ENCODE measurements at regions not wholly inside any gene's neighbourhood (a gene's known extent, or its start where the extent isn't known, plus 50 kb on each side); places are given as distances from the start of the nearest gene placed in this dataset.

DNA sequence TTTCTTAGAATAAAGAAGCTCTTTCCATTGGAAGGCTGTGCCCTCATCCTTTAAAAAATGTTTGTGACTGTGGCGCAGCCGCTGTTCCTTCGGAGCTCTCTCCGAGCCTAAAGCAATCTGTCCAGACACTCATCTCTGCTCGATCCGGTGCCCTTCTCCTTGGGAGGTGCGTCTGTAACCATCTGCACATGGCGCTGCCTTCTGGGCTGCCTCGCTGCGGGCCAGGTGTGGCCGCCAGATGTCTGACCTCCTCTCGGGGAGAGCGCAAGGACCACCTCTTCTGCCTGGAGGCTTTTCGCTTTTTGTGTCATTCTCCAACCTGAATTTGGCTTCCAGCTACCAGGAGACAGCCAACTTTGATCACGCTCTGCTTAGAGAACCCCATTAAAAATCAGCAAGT is 153.4 kb upstream of the PTCH1 start:
- no peak for DNase-seq (ENCODE audit: low spot score)

DNA sequence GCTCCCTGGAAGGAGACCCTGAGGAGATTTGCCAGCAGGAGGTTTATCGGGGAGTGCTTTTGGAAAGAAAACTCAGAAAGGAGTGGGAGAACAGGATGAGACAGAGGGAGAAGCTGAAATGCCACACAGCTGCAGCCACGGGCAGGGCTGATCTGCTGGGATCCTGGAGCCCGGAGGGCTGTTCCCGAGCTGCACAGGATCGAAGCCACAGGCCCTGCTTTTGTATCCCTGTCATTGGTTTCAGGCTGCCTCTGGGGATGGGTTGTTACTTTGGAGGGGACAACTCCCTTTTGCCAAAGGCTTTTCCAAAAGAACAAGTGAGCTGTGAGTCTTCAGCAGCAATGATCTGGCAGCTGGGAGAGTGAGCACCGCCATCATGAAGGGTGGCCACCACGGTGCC is 152.5 kb upstream of the PTCH1 start:
- DNase-seq (ENCODE audit: low spot score) = no peak

DNA sequence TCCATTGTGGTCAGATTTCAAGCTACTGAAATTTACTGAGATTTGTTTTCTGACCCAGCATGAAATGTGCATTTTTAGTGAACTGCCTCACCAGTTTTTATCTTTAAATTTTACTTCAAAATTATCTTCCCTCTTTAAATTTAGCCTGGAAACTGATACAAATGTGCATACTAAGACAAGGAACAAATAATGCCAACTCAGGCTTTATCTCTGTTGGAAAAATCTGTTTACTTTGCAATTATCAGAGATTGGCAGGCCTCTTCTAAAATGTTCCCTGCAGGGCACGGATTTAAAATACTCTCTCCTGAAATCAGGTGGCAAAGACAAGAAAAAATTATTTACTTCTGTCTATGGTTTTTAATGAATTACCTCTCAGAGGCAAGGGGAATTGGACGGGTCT is 151.0 kb upstream of the PTCH1 start:
- no peak for DNase-seq (ENCODE audit: low spot score)

DNA sequence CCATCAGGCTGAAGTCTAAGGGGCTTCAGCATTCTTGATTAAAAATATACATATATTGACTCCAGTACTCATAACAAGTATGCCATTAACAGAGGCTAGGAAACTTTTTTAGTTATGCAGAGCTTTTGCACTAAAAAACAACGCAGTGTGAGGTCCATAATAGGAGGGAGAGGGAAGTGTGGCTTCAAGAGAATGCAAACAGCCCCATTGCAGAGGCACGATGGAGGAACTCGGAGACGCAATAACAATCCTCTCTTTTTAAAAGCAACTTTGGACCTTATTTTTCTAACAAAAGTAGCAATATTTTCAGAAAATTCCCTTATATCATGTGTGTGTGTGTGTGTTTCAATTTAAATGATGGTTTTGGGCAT is 150.0 kb upstream of the PTCH1 start:
- no peak for DNase-seq (ENCODE audit: low spot score)

DNA sequence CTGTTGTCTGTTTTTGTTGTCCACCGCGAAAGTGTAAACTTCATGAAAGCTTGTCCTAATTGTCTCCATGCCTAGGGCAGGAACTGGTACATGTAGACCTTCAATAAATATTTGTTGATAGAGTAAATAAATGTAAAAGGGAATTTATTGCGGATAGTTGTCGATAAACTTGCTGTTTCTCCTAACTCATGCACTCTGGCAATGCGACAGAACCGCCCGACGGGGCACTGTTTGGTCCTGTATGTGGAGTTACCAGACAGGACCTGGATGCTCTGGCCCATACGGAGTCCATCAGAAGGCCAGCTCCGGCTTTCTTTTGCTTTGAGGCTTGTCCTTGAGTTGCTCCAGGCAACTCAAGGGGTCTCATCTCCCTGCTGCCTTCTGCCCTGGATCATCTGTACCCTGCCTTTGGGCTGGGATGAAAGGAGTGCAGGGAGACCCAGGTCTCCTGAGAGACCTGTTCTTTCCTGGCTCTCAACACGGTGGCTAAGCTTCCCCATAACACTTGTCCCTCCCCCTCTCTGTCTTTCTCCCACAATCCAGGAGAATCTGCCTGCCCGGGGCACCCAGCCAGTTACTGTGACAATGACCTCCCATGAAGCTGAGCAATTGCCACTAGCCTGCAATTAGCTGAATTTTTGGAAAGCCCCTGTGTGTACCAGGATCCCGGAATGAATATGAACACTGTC is 149.5 kb upstream of the PTCH1 start:
- no peak for DNase-seq (ENCODE audit: low spot score)

DNA sequence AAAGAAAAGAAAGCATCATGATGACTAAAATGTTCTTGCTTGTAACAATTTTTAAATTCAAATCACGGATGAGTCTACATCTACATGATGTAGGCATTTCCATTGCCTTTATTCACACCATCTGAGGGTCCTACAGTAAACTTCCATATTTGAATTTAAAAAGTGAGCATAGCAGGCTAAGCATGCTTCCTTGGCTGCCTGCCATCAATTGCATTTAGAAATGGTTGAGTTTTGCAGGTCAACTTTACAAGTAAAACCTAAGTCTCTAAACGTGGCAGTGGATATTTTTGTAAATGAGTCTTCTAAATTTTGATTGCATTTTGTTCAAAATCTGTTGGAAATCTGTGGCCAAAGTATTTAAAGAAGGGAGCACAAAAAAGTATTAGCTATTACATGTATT is 136.5 kb upstream of the PTCH1 start:
- no peak for DNase-seq (ENCODE audit: low spot score)

DNA sequence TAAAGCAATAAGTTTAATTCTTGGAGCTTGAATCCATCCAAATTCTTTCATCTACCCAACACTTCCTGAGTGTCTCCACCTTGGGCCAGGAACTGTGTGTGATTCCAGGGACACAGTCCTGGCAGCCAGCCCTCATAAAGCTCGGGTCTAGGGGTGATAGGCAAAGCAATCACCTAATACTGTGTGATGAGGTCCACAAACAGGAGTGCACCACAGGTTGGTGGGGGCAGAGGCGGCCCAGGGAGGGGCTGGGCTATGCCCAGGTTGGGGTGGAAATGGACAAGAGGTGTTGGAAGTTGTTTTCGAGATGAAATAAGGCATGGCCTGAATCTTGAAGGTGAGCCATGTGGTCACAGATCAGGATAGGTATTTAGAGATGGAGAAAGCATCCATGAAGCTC is 133.9 kb upstream of the PTCH1 start:
- DNase-seq (ENCODE audit: low spot score) = no peak

DNA sequence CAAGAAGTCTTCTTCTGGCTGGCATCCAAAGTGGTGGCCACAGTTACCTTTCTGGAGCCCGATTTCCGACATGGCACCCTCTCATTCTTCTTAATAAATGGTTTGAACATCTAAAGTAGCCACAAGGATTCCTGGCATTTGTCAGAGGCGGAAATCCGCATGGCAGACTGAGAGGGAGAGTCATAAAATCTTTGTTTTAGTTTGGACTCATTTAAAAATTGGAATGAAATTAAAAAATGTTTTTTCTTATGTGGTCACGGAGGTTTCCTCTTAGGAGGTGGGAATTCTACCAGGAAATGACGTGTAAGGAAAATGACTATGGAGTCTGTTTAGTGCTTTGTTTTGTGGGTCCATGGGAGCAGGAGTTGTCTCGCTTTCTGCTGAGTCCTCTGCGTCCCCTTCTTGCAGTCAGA is 133.0 kb upstream of the PTCH1 start:
- DNase-seq (ENCODE audit: low spot score) = no peak

DNA sequence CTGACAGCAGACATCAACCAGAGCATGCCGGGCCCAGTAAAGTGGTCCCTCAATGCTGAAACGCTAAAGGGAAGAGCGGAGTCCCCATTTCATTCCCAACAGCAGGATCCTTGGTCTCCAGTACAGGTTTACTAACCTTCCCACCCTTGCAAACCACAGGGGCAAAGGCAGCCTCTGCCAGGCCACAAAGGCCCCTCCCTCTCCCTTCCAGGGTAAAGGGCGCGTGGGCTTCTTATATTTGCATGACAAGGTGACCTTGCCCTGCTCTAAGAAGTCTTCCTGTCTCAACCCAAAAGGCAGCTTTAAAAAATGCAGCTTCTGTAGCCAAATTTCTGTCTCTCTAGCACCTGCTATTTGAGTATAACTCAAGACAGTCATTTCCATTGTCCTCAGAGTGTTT is 131.5 kb upstream of the PTCH1 start:
- DNase-seq (ENCODE audit: low spot score) = no peak

DNA sequence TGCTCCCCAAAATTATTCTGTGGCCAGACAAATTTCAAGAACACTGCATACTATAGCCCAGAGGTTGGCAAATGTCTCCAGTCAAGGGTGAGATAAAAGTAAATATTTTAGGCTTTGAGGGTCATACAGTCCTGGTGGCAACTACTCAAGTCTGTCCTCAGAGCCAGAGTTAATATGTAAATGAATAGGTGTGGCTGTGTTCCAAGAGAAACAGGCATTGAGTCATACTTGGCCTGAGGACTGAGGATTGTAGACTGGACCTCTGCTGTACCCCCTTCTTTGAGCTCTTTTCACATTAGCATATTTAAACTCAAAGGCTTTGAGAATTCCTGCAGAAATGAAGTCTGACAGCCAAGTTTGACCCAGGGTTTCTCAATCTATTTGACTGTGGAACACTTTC is 129.2 kb upstream of the PTCH1 start:
- no peak for DNase-seq (ENCODE audit: low spot score)

DNA sequence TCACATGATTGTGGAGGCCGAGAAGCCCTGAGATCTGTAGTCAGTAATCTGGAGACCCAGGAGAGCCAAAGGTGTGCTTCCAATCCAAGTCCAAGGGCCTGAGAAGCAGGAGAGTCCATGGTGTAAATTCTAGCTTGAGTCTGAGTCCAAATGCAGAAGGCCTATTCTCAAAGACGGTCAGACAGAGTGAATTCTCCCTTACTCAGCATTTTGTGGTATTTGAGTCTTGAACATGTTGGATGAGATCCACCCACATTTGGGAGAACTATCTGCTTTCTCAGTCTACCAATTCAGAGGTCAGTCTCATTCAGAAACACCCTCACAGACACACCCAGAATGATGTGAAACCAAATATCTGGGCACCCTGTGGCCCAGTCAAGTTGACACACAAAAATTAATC is 128.8 kb upstream of the PTCH1 start:
- DNase-seq (ENCODE audit: low spot score) = no peak

DNA sequence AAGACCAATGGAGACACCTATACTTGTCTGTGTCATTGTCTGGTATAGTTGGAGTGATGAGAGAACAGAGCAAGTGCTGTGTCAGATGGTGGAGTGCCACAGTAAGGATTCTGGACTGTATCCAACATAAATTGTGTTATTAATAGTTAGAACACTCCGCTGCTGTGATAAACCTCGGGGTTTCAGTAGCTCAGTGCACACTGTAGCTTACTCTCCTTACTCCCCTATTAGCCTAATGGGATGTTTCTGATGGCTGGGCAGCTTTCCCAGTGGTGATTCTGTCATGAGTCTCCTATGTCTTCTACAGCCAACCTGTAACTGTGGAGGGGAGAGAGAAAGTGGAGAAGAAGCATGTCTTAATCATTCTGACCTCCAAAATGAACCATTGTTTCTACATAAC is 127.6 kb upstream of the PTCH1 start:
- no peak for DNase-seq (ENCODE audit: low spot score)

DNA sequence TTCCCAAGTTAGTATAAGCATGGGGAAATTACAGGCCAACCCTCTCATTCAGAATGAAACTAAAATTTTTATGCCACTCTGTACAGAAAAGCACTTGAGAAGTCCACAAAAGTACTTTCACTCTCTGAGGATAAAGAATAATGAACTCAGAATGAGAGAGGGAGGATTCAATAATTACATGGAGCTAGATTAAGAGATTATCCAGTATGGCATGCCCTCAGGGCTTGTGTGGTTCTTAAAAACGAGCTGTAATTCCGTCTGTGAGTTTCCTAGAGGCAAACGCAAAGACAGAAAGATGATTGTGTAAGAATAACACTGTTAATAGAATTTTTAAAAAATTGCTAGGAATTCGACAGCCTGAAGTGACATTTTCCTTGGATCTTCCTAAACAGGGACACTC is 126.8 kb upstream of the PTCH1 start:
- no peak for DNase-seq (ENCODE audit: low spot score)

DNA sequence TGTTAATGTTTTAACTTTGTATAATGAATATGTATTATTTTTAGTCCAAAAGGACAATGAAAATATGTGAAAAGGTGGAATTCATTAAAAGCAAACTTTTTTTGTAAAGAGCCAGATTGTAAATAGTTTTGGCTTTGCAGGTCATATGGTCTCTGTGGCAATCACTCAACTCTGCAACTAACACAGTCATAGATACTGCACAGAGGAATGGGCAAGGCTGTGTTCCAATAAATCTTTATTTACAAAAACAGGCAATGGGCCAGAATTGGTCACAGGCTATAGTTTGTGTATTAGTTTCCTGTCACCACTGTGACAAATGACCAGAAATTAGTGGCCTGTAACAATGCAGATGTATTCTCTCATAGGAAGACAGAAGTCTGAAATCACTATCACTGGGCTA is 125.4 kb upstream of the PTCH1 start:
- no peak for DNase-seq (ENCODE audit: low spot score)

DNA sequence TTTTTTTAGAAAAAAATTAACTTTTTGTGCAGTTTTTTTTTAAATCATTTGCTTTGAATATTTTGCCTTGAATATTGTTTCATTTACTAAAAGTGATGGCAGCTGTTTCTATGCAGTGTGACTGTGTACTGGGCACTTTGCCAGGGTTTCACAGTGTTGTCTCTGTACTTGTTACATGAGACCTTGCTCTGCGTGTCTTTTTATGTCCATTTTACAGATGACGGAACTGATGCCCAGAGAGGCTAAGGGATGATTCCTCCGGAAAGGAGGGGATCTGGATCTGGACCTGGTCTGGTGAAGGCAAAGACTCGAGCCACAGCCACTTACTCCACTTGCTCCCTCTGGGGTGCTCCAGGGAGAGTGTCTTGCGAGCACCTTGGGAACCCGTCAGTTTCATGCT is 124.8 kb upstream of the PTCH1 start:
- DNase-seq (ENCODE audit: low spot score) = no peak

DNA sequence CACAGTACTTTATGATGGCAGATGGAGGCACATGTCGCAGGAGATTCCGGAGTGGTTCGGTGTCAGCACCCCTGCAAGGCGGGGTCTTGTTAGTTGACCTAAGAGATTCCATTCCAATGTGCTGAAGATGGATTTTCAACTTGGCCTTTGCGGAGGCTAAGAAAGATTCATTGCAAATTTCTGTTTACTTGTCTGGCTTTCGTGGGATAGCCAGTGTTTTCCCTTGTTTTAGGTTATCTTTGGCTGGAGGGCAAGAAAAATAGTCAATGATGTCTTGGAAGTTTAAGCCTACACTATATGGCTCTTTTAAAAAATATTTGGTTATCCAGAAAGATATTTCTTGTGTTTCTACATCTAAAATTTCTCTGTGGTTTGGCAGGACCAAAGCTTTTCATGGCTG is 123.6 kb upstream of the PTCH1 start:
- no peak for DNase-seq (ENCODE audit: low spot score)

DNA sequence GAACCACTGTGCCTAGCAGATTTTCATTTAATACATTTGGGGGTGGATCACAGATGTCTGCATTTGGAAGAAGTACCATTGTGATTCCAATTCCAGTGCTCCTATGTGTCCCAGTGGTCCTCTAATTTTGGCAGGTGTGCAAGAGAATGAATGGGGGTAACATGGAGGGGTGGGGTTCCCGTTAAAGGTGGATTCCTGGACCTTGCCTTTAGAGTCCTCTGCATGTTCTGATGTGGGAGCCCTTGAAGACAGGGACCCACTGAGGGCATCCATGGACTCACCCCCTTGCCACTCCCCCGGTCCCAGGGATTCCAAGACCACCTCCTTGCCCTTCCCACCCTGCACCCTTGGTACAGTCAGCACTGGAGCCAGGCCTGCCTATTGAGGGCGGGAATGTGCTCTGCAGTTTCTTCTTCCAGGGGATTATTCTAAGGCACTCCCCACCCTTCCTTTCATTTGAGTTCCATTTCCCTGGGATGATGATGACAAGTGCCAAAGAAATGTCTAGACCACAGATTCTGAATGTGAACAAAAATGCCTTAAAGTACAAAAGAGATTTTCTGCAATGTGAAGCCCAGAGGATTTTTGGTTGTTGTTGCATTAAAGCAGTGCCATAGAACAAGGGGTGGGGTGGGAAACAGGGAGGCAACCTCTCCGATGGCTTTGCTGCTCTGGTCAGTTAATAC is 119.4 kb upstream of the PTCH1 start:
- no peak for DNase-seq (ENCODE audit: low spot score)

DNA sequence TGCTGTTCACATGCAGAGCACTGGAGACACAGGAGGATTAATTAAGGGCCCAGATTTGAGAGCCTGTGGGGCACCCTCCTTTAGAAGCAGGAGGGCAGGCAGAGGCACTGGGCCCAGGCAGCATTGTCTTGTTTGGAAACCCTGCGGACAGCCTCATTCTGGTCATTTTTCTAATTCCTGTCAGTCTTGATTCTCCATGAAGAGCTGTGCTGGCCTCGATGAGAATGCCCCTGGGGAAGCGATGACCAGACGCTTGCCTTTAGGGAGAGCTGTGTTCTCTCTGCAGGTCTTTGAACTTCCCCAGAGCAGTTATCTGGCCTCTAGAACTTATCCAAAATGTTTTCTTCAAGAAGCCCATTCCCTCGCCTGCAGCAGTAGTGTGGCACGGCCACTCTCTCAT is 117.8 kb upstream of the PTCH1 start:
- DNase-seq (ENCODE audit: low spot score) = no peak

DNA sequence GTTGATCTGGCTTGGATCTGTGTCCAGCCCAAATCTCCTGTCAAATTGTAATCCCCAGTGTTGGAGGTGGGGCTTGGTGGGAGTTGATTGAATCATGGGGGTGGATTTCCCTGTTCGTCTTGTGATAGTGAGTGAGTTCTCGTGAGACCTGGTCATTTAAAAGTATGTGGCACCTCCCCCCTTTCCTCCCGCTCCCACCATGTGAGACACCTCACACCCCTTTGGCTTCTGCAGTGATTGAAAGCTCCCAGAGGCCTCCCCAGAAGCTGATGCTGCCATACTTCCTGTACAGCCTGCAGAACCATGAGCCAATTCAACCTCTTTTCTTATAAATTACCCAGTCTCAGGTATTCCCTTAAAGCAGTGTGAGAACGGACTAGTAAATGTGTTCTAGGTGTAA is 117.3 kb upstream of the PTCH1 start:
- no peak for DNase-seq (ENCODE audit: low spot score)

DNA sequence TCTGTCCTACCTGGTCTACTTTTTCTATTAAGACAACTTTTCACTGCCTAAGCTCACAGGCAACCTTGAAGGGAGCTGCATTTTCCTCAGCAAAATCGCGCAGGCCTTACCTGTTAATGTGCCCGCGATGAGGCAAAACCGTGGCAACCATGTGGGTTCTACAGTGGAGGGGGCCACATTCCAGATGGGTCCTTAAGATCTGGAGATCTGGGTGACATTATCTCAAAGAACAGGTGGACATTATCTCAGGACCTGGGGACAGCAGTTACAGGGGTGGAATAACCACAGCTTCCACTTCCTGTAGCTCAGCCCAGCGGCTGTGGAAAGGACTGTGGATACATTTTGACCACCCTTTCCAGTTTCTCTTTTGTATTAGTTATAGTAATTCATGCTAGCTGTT is 112.8 kb upstream of the PTCH1 start:
- no peak for DNase-seq (ENCODE audit: low spot score)

DNA sequence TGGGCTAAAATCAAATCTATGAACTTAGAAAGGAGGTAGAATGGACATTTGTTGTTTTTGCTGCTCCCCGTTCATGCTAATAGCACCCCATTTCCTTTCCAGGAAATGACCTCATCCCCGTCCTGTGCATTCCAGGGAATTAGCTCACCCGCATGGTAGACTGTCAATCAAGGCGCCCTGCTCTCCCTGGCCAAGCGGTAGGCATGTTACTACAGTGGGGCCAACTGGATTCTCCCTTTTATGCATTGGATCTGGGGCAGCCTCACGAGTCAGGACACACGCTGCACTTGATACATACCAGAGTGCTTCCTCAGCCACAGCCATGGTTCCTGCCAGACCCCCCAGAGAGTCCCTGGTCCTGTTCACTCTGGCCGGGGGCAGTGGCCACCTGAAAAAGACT is 111.0 kb upstream of the PTCH1 start:
- DNase-seq (ENCODE audit: low spot score) = no peak

DNA sequence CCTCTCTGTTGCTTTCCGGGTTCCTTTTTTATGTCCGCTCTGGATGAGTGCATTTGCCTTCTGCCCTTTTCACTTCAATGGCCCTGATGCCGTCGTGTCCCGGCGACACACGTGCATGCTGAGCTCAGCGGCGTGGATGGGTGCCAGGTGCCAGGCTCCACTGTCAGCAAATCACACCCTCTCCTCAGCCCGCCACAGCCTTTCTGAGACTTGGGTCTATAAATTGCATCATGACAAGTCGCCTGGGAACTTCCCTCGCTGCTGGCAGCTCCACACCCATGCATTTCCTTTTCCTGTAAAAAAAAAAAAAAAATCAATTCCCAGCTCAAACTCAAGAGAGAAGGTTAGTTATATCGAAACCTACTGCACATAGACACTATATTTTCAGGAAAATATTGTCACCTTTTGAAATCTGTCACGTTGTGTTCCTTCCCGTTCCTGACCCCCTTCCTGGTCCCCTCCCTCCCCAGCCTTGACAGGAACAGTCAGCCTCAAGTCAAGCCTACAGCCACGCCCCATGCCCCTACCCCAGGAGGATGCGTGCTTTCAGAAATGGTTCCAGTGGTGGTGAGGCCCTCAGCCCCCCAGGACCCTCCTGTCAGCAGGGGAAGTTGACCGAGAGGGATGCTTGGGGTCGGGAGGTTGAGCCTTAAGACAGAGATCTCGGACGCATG is 110.3 kb upstream of the PTCH1 start:
- no peak for DNase-seq (ENCODE audit: low spot score)

DNA sequence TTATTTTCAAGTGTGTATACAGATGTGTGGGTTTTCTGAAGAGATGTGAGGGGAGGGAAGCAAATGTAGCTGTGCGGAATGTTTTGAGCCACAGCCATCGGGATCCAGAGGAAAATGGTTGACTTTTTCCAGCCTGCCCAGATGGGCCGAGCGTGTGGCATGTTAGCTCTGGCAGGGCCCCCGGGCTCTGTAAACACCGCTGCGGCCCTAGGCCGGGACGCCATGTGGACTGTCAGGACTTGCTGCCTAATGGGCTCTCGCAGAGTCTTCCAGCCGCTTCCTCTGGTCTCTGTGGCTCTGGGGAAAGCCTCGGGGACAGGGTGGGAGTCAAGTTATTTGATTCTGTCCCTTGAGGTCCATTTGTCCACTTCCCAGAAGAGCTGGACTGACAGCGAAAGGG is 109.6 kb upstream of the PTCH1 start:
- no peak for DNase-seq (ENCODE audit: low spot score)

DNA sequence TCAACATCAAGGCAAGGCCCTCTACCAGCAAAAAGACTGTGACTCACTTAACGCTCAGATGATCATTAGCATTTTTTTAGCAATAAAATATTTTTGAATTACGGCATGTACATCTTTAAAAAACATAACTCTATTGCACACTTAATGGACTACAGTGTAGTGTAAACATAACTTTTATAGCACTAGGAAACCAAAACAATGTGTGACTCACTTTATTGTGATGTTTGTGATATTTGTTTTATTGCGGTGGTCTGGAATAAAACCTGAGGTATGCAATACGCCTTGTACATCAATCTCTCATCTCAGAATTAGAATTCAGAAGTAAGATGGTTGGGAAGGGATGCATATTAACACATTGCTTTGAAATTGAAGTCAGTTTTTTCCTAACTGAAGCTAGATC is 106.9 kb upstream of the PTCH1 start:
- no peak for DNase-seq (ENCODE audit: low spot score)
